ENCODE measurements at regions not wholly inside any gene's neighbourhood (a gene's known extent, or its start where the extent isn't known, plus 50 kb on each side); places are given as distances from the start of the nearest gene placed in this dataset.

DNA sequence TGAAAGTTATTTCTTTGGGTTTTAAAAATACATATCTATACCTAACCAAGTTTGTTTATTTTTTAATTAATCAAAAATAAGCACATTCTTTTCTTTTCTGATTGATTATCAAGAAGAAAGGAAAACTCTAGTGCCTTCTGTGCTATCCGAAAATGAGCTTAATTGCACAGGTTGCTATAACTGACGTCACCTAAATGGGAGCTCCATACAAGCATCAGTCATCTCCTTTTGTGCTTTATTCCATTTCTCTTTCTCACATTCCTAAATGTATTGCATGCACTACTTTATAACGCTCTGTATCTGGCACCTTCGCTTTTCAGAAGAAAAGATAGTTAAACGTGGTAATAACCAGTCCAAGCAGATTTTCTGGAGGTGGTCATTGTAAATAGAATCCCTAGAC lies 675.0 kb downstream of the STPG2 start:
- no peak overlapping the region for H3K4me3 ChIP-seq
- no peaks in the 10 kb centered on the region for H3K9me3 ChIP-seq
- no peak for DNase-seq
- no peaks in the 10 kb centered on the region for H3K27me3 ChIP-seq
- no peaks in the 10 kb centered on the region for H3K4me1 ChIP-seq
- in situ Hi-C loops (cut with MboI; ENCODE audit: low sequenced_read_pairs in 4 of 4): no loop called here
- TF ChIP-seq, protein P1, sequence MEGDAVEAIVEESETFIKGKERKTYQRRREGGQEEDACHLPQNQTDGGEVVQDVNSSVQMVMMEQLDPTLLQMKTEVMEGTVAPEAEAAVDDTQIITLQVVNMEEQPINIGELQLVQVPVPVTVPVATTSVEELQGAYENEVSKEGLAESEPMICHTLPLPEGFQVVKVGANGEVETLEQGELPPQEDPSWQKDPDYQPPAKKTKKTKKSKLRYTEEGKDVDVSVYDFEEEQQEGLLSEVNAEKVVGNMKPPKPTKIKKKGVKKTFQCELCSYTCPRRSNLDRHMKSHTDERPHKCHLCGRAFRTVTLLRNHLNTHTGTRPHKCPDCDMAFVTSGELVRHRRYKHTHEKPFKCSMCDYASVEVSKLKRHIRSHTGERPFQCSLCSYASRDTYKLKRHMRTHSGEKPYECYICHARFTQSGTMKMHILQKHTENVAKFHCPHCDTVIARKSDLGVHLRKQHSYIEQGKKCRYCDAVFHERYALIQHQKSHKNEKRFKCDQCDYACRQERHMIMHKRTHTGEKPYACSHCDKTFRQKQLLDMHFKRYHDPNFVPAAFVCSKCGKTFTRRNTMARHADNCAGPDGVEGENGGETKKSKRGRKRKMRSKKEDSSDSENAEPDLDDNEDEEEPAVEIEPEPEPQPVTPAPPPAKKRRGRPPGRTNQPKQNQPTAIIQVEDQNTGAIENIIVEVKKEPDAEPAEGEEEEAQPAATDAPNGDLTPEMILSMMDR (IDR thresholded peaks at IDR 0.05 in 4 of 5, conservative IDR thresholded peaks at IDR 0.05 in 1 of 5): no peak
- ATAC-seq: no peak
- H3K27ac ChIP-seq: no peak overlapping the region
- no peaks in the 10 kb centered on the region for H3K36me3 ChIP-seq
- intact Hi-C loops (cut with DNase I; ENCODE audit: low total_unique reads): no loop called here

DNA sequence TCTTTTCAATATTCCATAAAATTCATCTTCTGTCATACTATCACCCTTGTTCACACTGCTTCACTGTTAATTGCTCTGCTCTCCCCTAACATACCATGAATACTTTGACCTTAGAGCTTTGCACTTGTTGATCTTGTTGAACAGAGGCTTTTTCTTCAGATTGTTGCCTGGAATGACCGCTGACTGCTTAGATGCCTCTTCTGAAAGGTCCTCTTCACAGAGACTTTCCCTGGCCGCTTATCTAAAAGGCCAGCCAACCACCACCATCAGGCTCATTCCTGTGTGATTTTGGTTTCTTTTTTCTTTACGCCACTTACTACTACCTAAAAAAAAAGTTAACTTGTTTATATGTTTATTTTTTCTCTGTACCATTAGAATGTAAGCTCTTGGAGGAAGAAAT lies 667.7 kb downstream of the STPG2 start:
- Histone ChIP-seq H3K9me3 (no peaks in the 10 kb centered on the region), H3K27ac (no peak overlapping the region)
- in situ Hi-C loops (cut with MboI; ENCODE audit: low sequenced_read_pairs in 4 of 4): no loop called here

DNA sequence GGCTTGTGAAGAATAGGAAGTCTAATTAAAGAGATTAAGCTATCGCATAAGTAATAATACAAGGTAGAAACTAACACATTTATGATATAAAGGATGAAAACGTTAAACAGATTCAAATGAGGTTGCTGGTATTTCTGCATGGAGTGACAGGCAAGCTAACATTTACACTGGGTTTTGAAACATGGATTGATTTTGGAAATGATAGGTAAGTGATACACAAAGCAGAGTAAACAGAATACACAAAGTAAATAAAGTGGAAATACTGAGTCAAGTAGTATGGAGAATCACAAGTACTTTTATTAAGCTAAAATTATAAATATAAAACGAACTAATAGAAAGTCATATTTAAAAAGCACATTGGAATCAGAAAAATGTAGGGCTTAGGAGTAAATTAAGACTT lies 665.3 kb downstream of the STPG2 start:
- no peaks in the 10 kb centered on the region for H3K36me3 ChIP-seq
- no peak overlapping the region for H3K27ac ChIP-seq
- no peak for DNase-seq
- no peak for ATAC-seq
- no peak overlapping the region for H3K4me3 ChIP-seq
- H3K9me3 ChIP-seq: no peaks in the 10 kb centered on the region
- in situ Hi-C loops (cut with MboI; ENCODE audit: low sequenced_read_pairs in 4 of 4): no loop called here
- TF ChIP-seq, protein P1 (IDR thresholded peaks at IDR 0.05 in 4 of 5, conservative IDR thresholded peaks at IDR 0.05 in 1 of 5): no peak
- TF ChIP-seq POLR2A (IDR thresholded peaks at IDR 0.05): no peak
- intact Hi-C loops (cut with DNase I; ENCODE audit: low total_unique reads): no loop called here
- no peaks in the 10 kb centered on the region for H3K4me1 ChIP-seq
- H3K27me3 ChIP-seq: no peaks in the 10 kb centered on the region

More for the DNA sequence above, 667.7 kb downstream of the STPG2 start:
- Histone ChIP-seq H3K4me1 (no peaks in the 10 kb centered on the region), H3K27me3 (no peaks in the 10 kb centered on the region), H3K4me3 (no peak overlapping the region), H3K36me3 (no peaks in the 10 kb centered on the region)
- intact Hi-C loops (cut with DNase I; ENCODE audit: low total_unique reads): no loop called here
- no peak for DNase-seq
- no peak for ATAC-seq
- no peak for TF ChIP-seq POLR2A (IDR thresholded peaks at IDR 0.05)
- TF ChIP-seq, protein P1 (IDR thresholded peaks at IDR 0.05 in 4 of 5, conservative IDR thresholded peaks at IDR 0.05 in 1 of 5): no peak

DNA sequence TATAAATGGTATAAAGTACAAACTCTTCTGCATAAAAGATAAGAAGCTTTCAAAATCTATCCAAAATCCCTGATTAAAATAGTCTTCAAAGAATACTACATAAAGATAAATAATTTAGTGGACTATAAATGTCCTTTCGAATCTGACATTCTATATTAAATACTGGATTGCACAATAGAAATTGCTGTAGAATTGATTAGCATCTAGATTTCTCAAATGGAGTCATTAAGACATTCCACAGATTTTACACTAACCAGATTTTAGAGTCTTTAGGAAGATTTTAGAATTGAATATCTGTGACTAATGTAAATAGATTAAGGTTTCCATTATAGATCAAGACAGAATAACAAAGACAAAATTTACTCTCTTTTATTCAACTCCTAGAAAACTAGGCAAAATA lies 663.9 kb downstream of the STPG2 start:
- Histone ChIP-seq H3K27ac (no peak overlapping the region), H3K4me1 (no peaks in the 10 kb centered on the region), H3K9me3 (no peaks in the 10 kb centered on the region), H3K36me3 (no peaks in the 10 kb centered on the region), H3K27me3 (no peaks in the 10 kb centered on the region), H3K4me3 (no peak overlapping the region)
- in situ Hi-C loops (cut with MboI; ENCODE audit: low sequenced_read_pairs in 4 of 4): no loop called here
- intact Hi-C loops (cut with DNase I; ENCODE audit: low total_unique reads): no loop called here
- ATAC-seq (no peak), DNase-seq (no peak)
- TF ChIP-seq, protein P1 (IDR thresholded peaks at IDR 0.05 in 4 of 5, conservative IDR thresholded peaks at IDR 0.05 in 1 of 5): no peak
- TF ChIP-seq POLR2A (IDR thresholded peaks at IDR 0.05): no peak

DNA sequence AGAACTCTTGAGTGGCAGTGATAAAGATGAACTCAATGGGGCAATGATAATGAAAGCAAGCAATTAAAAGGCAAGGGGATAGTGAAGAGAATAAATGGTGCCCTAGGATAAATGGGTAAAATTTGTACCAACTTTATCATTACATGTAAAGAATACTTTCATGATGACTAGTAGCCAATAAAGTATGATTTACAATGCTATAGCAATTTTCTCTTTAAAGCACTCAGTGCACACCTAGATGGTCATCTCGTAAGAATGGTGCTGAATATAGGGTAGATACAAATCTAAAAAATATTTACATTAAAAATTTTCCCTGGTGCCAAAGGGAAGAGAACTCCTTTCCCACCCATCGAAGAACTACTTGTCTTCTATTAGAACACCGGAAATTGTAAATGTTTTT lies 651.4 kb downstream of the STPG2 start:
- DNase-seq: no peak
- H3K36me3 ChIP-seq: no peaks in the 10 kb centered on the region
- in situ Hi-C loops (cut with MboI; ENCODE audit: low sequenced_read_pairs in 4 of 4): no loop called here
- no peak for ATAC-seq
- no peak overlapping the region for H3K27ac ChIP-seq
- intact Hi-C loops (cut with DNase I; ENCODE audit: low total_unique reads): no loop called here
- no peaks in the 10 kb centered on the region for H3K4me1 ChIP-seq
- no peaks in the 10 kb centered on the region for H3K9me3 ChIP-seq
- H3K4me3 ChIP-seq: no peak overlapping the region
- H3K27me3 ChIP-seq: no peaks in the 10 kb centered on the region
- TF ChIP-seq, protein P1 (IDR thresholded peaks at IDR 0.05 in 4 of 5, conservative IDR thresholded peaks at IDR 0.05 in 1 of 5): no peak
- TF ChIP-seq POLR2A (IDR thresholded peaks at IDR 0.05): no peak
